ENCODE measurements at regions not wholly inside any gene's neighbourhood (a gene's known extent, or its start where the extent isn't known, plus 50 kb on each side); places are given as distances from the start of the nearest gene placed in this dataset.
"Not testable (repeated sequence)": the region's sequence is repeated elsewhere in the genome, so short reads cannot be mapped to it uniquely, and the experiment has no call there.

- H3K4me1 Mint-ChIP-seq = no peaks in the 10 kb centered on the region
- H3K27ac ChIP-seq (ENCODE audit: low read length) = no peak overlapping the region
- no peaks in the 10 kb centered on the region for H3K36me3 ChIP-seq (ENCODE audit: control insufficient read depth in 2 of 2, extremely low read depth in 1 of 2, insufficient read depth in 1 of 2, low read length in 1 of 2)
- H3K27me3 Mint-ChIP-seq = peaks cover 7 to 10% of the 10 kb centered on the region in 2 donors
- ATAC-seq (replicated peaks in 1 of 4) = no peak
- H3K27me3 ChIP-seq (replicated peaks in 1 of 2; ENCODE audit: control insufficient read depth in 2 of 2, extremely low read depth in 1 of 2, insufficient read depth in 2 of 2, low read length in 1 of 2) = no peaks in the 10 kb centered on the region
- H3K36me3 Mint-ChIP-seq = peaks cover 4% of the 10 kb centered on the region
- H3K27ac Mint-ChIP-seq = no peak overlapping the region
- no peaks in the 10 kb centered on the region for H3K9me3 Mint-ChIP-seq
- DNase-seq = no peak
- ChIA-PET CTCF (no interaction called here), POLR2A (interaction anchor here in 1 of 2 donors (1.5 kb wide), 1 partner anchor 13 kb away, joined by 3 read pairs; no protein-coding TSS in a partner anchor)
- no peak overlapping the region for H3K4me3 ChIP-seq (ENCODE audit: control insufficient read depth in 1 of 2, extremely low read depth in 1 of 2, low read length in 1 of 2)
- no peaks in the 10 kb centered on the region for H3K4me1 ChIP-seq (ENCODE audit: control insufficient read depth in 1 of 2, extremely low read depth in 1 of 2, insufficient read depth in 2 of 2, low read length in 2 of 2)
- H3K9me3 ChIP-seq = no peaks in the 10 kb centered on the region
- WGBS (ENCODE audit: insufficient coverage) = 50% methylated on average over 1 of the region's 7 CpGs
- H3K4me3 Mint-ChIP-seq = no peak overlapping the region
Observed at GRCh38 chr7:106584914-106585759, 75.8 kb downstream of the CCDC71L start.

DNA sequence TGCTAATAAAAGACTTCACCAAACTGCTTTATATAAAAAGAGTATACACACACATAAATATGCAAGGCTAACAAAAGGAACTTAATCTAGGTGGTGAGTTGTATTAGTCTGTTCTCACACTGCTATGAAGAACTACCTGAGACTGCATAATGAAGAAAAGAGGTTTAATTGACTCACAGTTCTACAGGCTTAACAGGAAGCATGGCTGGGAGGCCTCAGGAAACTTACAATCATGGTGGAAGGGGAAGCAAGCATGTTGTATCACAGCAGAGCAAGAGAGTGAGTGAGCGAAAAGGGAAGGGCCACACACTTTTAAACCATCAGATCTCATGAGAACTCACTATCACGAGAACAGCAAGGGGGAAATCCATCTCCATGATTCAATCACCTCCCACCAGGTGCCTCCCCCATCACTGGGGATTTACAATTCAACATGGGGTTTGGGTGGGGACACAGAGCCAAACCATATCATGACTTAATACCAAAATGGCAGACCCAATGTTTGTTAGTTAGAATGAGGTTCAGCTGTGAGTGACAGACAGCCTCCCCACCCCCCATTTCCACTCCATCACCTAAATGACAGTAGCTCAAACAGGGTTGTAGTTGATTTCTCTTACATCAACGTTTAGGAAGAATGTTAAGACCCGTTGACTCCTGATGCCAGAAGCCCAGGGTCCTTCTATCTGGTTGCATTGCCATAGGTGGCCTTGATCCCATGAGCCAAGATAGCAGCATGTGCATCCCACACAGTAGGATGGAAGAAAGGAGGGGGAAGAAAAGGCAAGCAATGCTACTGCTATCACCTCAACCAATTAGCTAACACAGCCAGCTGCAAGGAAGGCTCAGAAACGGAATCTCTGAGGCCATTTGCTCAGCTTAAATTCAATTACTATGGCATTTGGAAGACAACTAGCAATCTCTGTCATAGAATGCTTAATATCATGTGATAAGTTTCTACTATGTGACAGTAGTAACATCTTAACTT, 77.0 kb downstream of the CCDC71L start:
- WGBS (ENCODE audit: insufficient coverage) = no CpG with 5 or more reads among the region's 5 CpGs
- CTCF ChIA-PET = no interaction called here
- ATAC-seq (replicated peaks in 1 of 4) = no peak
- Mint-ChIP-seq H3K9me3 (no peaks in the 10 kb centered on the region), H3K27me3 (peaks cover 7 to 8% of the 10 kb centered on the region in 2 donors), H3K4me1 (no peaks in the 10 kb centered on the region), H3K36me3 (no peaks in the 10 kb centered on the region), H3K4me3 (no peak overlapping the region), H3K27ac (no peak overlapping the region)
- Histone ChIP-seq H3K4me3 (ENCODE audit: control insufficient read depth in 1 of 2, extremely low read depth in 1 of 2, low read length in 1 of 2) (no peak overlapping the region), H3K27me3 (replicated peaks in 1 of 2; ENCODE audit: control insufficient read depth in 2 of 2, extremely low read depth in 1 of 2, insufficient read depth in 2 of 2, low read length in 1 of 2) (no peaks in the 10 kb centered on the region), H3K4me1 (ENCODE audit: control insufficient read depth in 1 of 2, extremely low read depth in 1 of 2, insufficient read depth in 2 of 2, low read length in 2 of 2) (no peaks in the 10 kb centered on the region), H3K36me3 (ENCODE audit: control insufficient read depth in 2 of 2, extremely low read depth in 1 of 2, insufficient read depth in 1 of 2, low read length in 1 of 2) (no peaks in the 10 kb centered on the region), H3K27ac (ENCODE audit: low read length) (no peak overlapping the region), H3K9me3 (no peaks in the 10 kb centered on the region)
- DNase-seq = no peak
- POLR2A ChIA-PET = no interaction called here

DNA sequence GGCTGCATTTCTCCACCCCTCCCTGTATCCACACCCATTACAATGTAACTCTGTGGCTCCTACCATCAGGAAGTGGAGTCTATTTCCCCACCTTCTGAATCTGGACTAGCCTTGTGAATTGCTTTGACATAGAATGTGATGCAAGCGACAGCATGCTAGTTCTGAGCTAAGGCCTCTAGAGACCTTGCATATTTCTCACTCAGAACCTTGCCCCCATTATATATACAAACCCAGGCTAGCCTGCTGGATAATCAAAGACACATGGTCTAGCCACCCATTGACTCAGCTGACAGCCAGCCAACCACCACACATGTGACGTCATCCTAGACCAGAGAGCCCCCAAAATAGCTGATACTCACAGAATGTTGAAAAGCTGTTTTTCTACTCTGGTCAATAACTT, 77.9 kb downstream of the CCDC71L start:
- no peaks in the 10 kb centered on the region for H3K27me3 ChIP-seq (replicated peaks in 1 of 2; ENCODE audit: control insufficient read depth in 2 of 2, extremely low read depth in 1 of 2, insufficient read depth in 2 of 2, low read length in 1 of 2)
- ATAC-seq (replicated peaks in 1 of 4) (no peak), DNase-seq (no peak)
- H3K36me3 ChIP-seq (ENCODE audit: control insufficient read depth in 2 of 2, extremely low read depth in 1 of 2, insufficient read depth in 1 of 2, low read length in 1 of 2) = no peaks in the 10 kb centered on the region
- POLR2A ChIA-PET = no interaction called here
- no peak overlapping the region for H3K27ac ChIP-seq (ENCODE audit: low read length)
- no peak overlapping the region for H3K4me3 ChIP-seq (ENCODE audit: control insufficient read depth in 1 of 2, extremely low read depth in 1 of 2, low read length in 1 of 2)
- Mint-ChIP-seq H3K27ac (no peak overlapping the region), H3K9me3 (no peaks in the 10 kb centered on the region), H3K4me1 (no peaks in the 10 kb centered on the region), H3K27me3 (peaks cover 7 to 8% of the 10 kb centered on the region in 2 donors), H3K36me3 (no peaks in the 10 kb centered on the region), H3K4me3 (no peak overlapping the region)
- H3K4me1 ChIP-seq (ENCODE audit: control insufficient read depth in 1 of 2, extremely low read depth in 1 of 2, insufficient read depth in 2 of 2, low read length in 2 of 2) = no peaks in the 10 kb centered on the region
- no peaks in the 10 kb centered on the region for H3K9me3 ChIP-seq
- 89% methylated on average over 2 of the region's 2 CpGs for WGBS (ENCODE audit: insufficient coverage)
- CTCF ChIA-PET = no interaction called here

- no peak for DNase-seq
- Mint-ChIP-seq H3K27ac (no peak overlapping the region), H3K27me3 (peaks cover 8 to 11% of the 10 kb centered on the region in 2 donors), H3K36me3 (no peaks in the 10 kb centered on the region), H3K4me1 (no peaks in the 10 kb centered on the region), H3K4me3 (no peak overlapping the region), H3K9me3 (no peaks in the 10 kb centered on the region)
- no peaks in the 10 kb centered on the region for H3K9me3 ChIP-seq
- CTCF ChIA-PET = no interaction called here
- no peaks in the 10 kb centered on the region for H3K36me3 ChIP-seq (ENCODE audit: control insufficient read depth in 2 of 2, extremely low read depth in 1 of 2, insufficient read depth in 1 of 2, low read length in 1 of 2)
- H3K4me1 ChIP-seq (ENCODE audit: control insufficient read depth in 1 of 2, extremely low read depth in 1 of 2, insufficient read depth in 2 of 2, low read length in 2 of 2) = no peaks in the 10 kb centered on the region
- no peak overlapping the region for H3K4me3 ChIP-seq (ENCODE audit: control insufficient read depth in 1 of 2, extremely low read depth in 1 of 2, low read length in 1 of 2)
- H3K27ac ChIP-seq (ENCODE audit: low read length) = no peak overlapping the region
- WGBS (ENCODE audit: insufficient coverage) = no CpG with 5 or more reads among the region's 2 CpGs
- POLR2A ChIA-PET = interaction anchor here in 1 of 2 donors (0.6 kb wide), 1 partner anchor 1225 kb away, joined by 3 read pairs; no protein-coding TSS in a partner anchor
- ATAC-seq (replicated peaks in 1 of 4) = no peak
- no peaks in the 10 kb centered on the region for H3K27me3 ChIP-seq (replicated peaks in 1 of 2; ENCODE audit: control insufficient read depth in 2 of 2, extremely low read depth in 1 of 2, insufficient read depth in 2 of 2, low read length in 1 of 2)
Observed at GRCh38 chr7:106582365-106582764, 78.6 kb downstream of the CCDC71L start.

DNA sequence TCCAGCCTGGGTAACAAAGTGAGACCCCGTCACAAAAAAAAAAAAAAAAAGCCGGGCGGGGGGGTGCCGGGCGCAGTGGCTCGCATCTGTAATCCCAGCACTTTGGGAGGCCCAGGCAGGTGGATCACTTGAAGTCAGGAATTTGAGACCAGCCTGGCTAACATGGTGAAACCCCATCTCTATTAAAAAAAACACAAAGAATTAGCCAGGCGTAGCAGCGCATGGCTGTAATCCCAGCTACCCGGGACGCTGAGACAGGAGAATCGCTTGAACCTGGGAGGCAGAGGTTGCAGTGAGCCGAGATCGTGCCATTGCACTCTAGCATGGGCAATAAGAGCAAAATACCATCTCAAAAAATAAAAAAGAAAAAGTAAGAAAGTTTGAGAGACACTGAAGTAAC, 81.9 kb downstream of the CCDC71L start:
- H3K9me3 Mint-ChIP-seq; ATAC-seq (replicated peaks in 1 of 4); H3K27ac ChIP-seq (ENCODE audit: low read length); H3K36me3 Mint-ChIP-seq; CTCF ChIA-PET; H3K36me3 ChIP-seq (ENCODE audit: control insufficient read depth in 2 of 2, extremely low read depth in 1 of 2, insufficient read depth in 1 of 2, low read length in 1 of 2); H3K4me1 ChIP-seq (ENCODE audit: control insufficient read depth in 1 of 2, extremely low read depth in 1 of 2, insufficient read depth in 2 of 2, low read length in 2 of 2); H3K4me3 Mint-ChIP-seq; H3K4me1 Mint-ChIP-seq; H3K27me3 ChIP-seq (replicated peaks in 1 of 2; ENCODE audit: control insufficient read depth in 2 of 2, extremely low read depth in 1 of 2, insufficient read depth in 2 of 2, low read length in 1 of 2); H3K27ac Mint-ChIP-seq; H3K9me3 ChIP-seq; H3K4me3 ChIP-seq (ENCODE audit: control insufficient read depth in 1 of 2, extremely low read depth in 1 of 2, low read length in 1 of 2); DNase-seq: not testable (repeated sequence)
- 100% methylated on average over 2 of the region's 13 CpGs for WGBS (ENCODE audit: insufficient coverage)
- H3K27me3 Mint-ChIP-seq = peaks cover 3 to 14% of the 10 kb centered on the region in 2 donors
- POLR2A ChIA-PET = interaction anchor here in 1 of 2 donors (0.6 kb wide), 1 partner anchor 271 kb away, joined by 4 read pairs; no protein-coding TSS in a partner anchor

GRCh38 chr7:106575138-106575823, 85.7 kb downstream of the CCDC71L start:
- peaks cover 0 to 6% of the 10 kb centered on the region in 2 experiments for H3K27me3 ChIP-seq (replicated peaks in 1 of 2; ENCODE audit: control insufficient read depth in 2 of 2, extremely low read depth in 1 of 2, insufficient read depth in 2 of 2, low read length in 1 of 2)
- ATAC-seq (replicated peaks in 1 of 4) (no peak), DNase-seq (no peak)
- H3K4me1 ChIP-seq (ENCODE audit: control insufficient read depth in 1 of 2, extremely low read depth in 1 of 2, insufficient read depth in 2 of 2, low read length in 2 of 2) = no peaks in the 10 kb centered on the region
- Mint-ChIP-seq H3K27me3 (peaks cover 7 to 22% of the 10 kb centered on the region in 2 donors), H3K4me3 (no peak overlapping the region), H3K9me3 (no peaks in the 10 kb centered on the region), H3K27ac (no peak overlapping the region), H3K36me3 (no peaks in the 10 kb centered on the region), H3K4me1 (no peaks in the 10 kb centered on the region)
- H3K27ac ChIP-seq (ENCODE audit: low read length) = no peak overlapping the region
- H3K4me3 ChIP-seq (ENCODE audit: control insufficient read depth in 1 of 2, extremely low read depth in 1 of 2, low read length in 1 of 2) = no peak overlapping the region
- WGBS (ENCODE audit: insufficient coverage) = 100% methylated on average over 1 of the region's 6 CpGs
- ChIA-PET CTCF (no interaction called here), POLR2A (no interaction called here)
- H3K9me3 ChIP-seq = no peaks in the 10 kb centered on the region
- no peaks in the 10 kb centered on the region for H3K36me3 ChIP-seq (ENCODE audit: control insufficient read depth in 2 of 2, extremely low read depth in 1 of 2, insufficient read depth in 1 of 2, low read length in 1 of 2)

Measured in T-cell (primary cell).